Lung microvascular endothelial cell (primary cell): ENCODE measurements at regions not wholly inside any gene's neighbourhood (a gene's known extent, or its start where the extent isn't known, plus 50 kb on each side); places are given as distances from the start of the nearest gene placed in this dataset.

ENCODE experiments used
- DNase-seq, 2 donors: peaks; one replicate each; pipeline versions ENCODE4 v3.0.0 to v3.0.0-alpha.2; 2010; ENCODE audit warnings: low read depth in 2 of 2

GRCh38 chr15:38171973-38172372, 80.7 kb upstream of the SPRED1 start:
- no peak for DNase-seq

DNA sequence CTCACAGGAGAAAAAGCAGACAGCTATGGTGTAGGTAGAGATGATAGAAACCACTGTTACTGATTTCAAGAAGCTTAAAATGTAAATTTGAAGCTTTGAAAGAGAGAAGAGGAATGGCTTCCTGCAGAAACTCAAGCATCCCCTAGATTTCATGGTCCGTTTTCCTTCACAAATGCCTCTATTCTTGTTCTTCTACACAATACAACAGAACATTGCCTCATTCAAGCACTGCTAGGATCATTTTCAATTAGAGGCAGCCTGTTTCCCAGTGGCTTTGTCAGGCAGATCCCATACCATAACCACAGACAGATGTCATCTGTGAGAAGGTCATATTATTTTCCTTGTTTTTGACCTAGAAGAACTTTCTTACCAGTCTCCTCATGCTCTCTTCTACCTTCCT, 77.9 kb upstream of the SPRED1 start:
- DNase-seq, result no peak

DNA sequence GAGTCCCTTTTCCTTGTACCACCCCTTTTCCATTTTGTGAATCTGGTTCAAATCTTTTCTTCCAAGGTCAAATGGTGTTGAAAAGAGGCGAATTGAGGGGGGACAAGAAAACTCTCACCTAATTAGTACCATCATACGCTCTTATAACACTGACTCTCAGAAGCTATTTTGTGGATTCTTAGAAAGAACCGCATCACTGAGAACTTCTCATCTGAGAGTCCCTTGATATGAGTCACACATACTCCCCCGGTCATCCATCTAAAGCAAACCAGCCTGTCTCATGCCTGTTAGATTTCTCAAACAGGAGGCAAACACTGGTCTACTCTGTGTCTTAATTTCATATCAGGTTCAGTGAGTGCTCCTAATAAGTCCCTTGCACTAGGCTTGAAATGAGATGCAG, 76.5 kb upstream of the SPRED1 start:
- DNase-seq, result peak in 1 of 2 donors; percentile 27

DNA sequence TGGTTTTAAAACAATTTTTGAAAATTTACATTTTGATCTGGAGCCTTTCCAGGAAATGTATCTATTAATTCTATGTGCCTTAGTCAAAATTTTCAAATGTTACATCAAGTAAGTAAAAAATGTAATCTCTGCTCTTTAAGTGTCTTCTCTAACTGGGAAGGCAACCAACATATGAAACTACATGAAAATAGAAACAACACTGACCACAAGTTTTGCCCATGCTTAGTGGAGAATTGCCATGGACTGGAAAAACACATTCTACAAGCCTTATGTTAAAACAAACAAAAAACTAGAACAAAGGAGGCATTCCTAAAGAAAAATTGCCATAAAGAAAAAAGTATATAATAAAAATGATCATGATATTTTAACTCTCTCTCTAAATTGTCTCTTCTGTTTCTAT, 75.9 kb upstream of the SPRED1 start:
- DNase-seq, result no peak

GRCh38 chr15:38182900-38183299, 69.7 kb upstream of the SPRED1 start:
- DNase-seq, result no peak

DNA sequence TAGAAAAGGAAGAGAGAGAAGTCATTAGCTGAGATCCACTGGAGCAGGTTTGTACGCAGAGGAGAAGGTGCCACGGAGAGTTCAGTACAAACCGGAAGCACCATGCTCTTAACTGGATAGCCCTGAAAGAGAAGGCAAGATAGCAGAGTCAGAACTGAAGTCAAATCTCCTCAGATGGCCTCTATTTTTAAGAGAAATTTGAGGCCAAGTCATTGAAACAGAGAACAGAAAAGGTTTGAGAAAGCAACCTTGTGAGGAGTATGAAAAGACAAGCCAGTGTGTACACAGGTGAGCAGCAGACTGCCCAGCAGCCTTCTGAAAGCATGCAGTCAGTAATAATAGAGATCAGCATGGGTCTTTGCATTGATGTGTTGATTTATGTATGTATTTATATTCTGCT, 66.1 kb upstream of the SPRED1 start:
- no peak for DNase-seq

- DNase-seq, result peak; percentile 39 to 73
Measured at GRCh38 chr15:38187630-38188313, 64.9 kb upstream of the SPRED1 start.

- no peak for DNase-seq
Measured at GRCh38 chr15:38189671-38190295, 62.9 kb upstream of the SPRED1 start.

GRCh38 chr15:38190501-38190900, 62.1 kb upstream of the SPRED1 start:
- DNase-seq, result peak in 1 of 2 donors; percentile 36

- DNase-seq, result no peak
Measured at GRCh38 chr15:38192496-38192895, 60.1 kb upstream of the SPRED1 start.

GRCh38 chr15:38193496-38193895, 59.1 kb upstream of the SPRED1 start:
- no peak for DNase-seq

GRCh38 chr15:38195191-38195901, 57.3 kb upstream of the SPRED1 start:
- DNase-seq, result no peak

- no peak for DNase-seq
Measured at GRCh38 chr15:38196076-38196475, 56.6 kb upstream of the SPRED1 start.

GRCh38 chr15:38197553-38197952, 55.1 kb upstream of the SPRED1 start:
- no peak for DNase-seq

- DNase-seq, result peak; percentile 52 to 77
Measured at GRCh38 chr15:38201714-38202113, 50.9 kb upstream of the SPRED1 start.

GRCh38 chr15:38202361-38202760, 50.3 kb upstream of the SPRED1 start:
- DNase-seq, result peak; percentile 15 to 41
